Kidney epithelial cell (primary cell): ENCODE measurements at regions not wholly inside any gene's neighbourhood (a gene's known extent, or its start where the extent isn't known, plus 50 kb on each side); places are given as distances from the start of the nearest gene placed in this dataset.
"Not testable (repeated sequence)": the region's sequence is repeated elsewhere in the genome, so short reads cannot be mapped to it uniquely, and the experiment has no call there.

ENCODE experiments used
- DNase-seq: peaks from one replicate; pipeline ENCODE4 v3.0.0-alpha.2; 2010; ENCODE audit warnings: low read depth
- H3K27me3 ChIP-seq: 2 replicates; pipeline ENCODE4 v1.6.0; 2011; ENCODE audit warnings: low read length; ENCODE audit not compliant: control insufficient read depth, insufficient read depth
- H3K36me3 ChIP-seq: 2 replicates; pipeline ENCODE4 v1.5.1; 2011; ENCODE audit warnings: low read length; ENCODE audit not compliant: control insufficient read depth, insufficient read depth
- H3K4me3 ChIP-seq: 2 replicates; pipeline ENCODE4 v1.5.1; 2011; ENCODE audit warnings: low read depth, mild to moderate bottlenecking, control low read depth, low read length
- CTCF ChIP-seq: IDR thresholded peaks from 2 replicates; pipeline ENCODE4 v1.5.1; 2011; ENCODE audit warnings: mild to moderate bottlenecking, moderate library complexity, low read length, control low read depth, inconsistent platforms; ENCODE audit not compliant: insufficient read depth, poor library complexity, severe bottlenecking

- Histone ChIP-seq H3K36me3 (no peaks in the 10 kb centered on the region), H3K27me3 (no peaks in the 10 kb centered on the region), H3K4me3 (no peak overlapping the region)
- no peak for DNase-seq
- no peak for TF ChIP-seq CTCF
Measured at GRCh38 chr13:65592731-65593130, 1637.4 kb downstream of the PCDH9 start.

- no peak for TF ChIP-seq CTCF
- Histone ChIP-seq H3K4me3 (no peak overlapping the region), H3K36me3 (no peaks in the 10 kb centered on the region), H3K27me3 (no peaks in the 10 kb centered on the region)
- no peak for DNase-seq
Measured at GRCh38 chr13:65585346-65585745, 1644.8 kb downstream of the PCDH9 start.

GRCh38 chr13:65584126-65584525 is 1646.0 kb downstream of the PCDH9 start:
- Histone ChIP-seq H3K36me3 (no peaks in the 10 kb centered on the region), H3K4me3 (no peak overlapping the region), H3K27me3 (no peaks in the 10 kb centered on the region)
- TF ChIP-seq CTCF = no peak
- DNase-seq = no peak

GRCh38 chr13:65582160-65582559 is 1648.0 kb downstream of the PCDH9 start:
- Histone ChIP-seq H3K36me3 (no peaks in the 10 kb centered on the region), H3K27me3 (no peaks in the 10 kb centered on the region)
- DNase-seq = no peak

GRCh38 chr13:65564561-65564960 is 1665.6 kb downstream of the PCDH9 start:
- not testable (repeated sequence) for H3K36me3 ChIP-seq, H3K4me3 ChIP-seq, H3K27me3 ChIP-seq, DNase-seq

More at GRCh38 chr13:65582160-65582559, 1648.0 kb downstream of the PCDH9 start:
- no peak overlapping the region for H3K4me3 ChIP-seq
- TF ChIP-seq CTCF = no peak

GRCh38 chr13:65562305-65562704 is 1667.8 kb downstream of the PCDH9 start:
- no peaks in the 10 kb centered on the region for H3K27me3 ChIP-seq
- DNase-seq = no peak
- H3K36me3 ChIP-seq = no peaks in the 10 kb centered on the region
- no peak overlapping the region for H3K4me3 ChIP-seq
- no peak for TF ChIP-seq CTCF
